ENCODE measurements at regions not wholly inside any gene's neighbourhood (a gene's known extent, or its start where the extent isn't known, plus 50 kb on each side); places are given as distances from the start of the nearest gene placed in this dataset.

- in situ Hi-C loops (cut with MboI; ENCODE audit: low pct_unique_long_range_greater_than_20kb, low sequenced_read_pairs, unreplicated experiment) = no loop called here
- no peak for DNase-seq (ENCODE audit: low spot score)
- TF ChIP-seq, protein P1, sequence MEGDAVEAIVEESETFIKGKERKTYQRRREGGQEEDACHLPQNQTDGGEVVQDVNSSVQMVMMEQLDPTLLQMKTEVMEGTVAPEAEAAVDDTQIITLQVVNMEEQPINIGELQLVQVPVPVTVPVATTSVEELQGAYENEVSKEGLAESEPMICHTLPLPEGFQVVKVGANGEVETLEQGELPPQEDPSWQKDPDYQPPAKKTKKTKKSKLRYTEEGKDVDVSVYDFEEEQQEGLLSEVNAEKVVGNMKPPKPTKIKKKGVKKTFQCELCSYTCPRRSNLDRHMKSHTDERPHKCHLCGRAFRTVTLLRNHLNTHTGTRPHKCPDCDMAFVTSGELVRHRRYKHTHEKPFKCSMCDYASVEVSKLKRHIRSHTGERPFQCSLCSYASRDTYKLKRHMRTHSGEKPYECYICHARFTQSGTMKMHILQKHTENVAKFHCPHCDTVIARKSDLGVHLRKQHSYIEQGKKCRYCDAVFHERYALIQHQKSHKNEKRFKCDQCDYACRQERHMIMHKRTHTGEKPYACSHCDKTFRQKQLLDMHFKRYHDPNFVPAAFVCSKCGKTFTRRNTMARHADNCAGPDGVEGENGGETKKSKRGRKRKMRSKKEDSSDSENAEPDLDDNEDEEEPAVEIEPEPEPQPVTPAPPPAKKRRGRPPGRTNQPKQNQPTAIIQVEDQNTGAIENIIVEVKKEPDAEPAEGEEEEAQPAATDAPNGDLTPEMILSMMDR (IDR thresholded peaks at IDR 0.05; ENCODE audit: extremely low read depth, insufficient read depth, missing control alignments) = no peak
Observed at GRCh38 chr12:60034147-60034546, 438.3 kb downstream of the SLC16A7 start.

- no peak for DNase-seq (ENCODE audit: low spot score)
- TF ChIP-seq, protein P1 (IDR thresholded peaks at IDR 0.05; ENCODE audit: extremely low read depth, insufficient read depth, missing control alignments) = no peak
- in situ Hi-C loops (cut with MboI; ENCODE audit: low pct_unique_long_range_greater_than_20kb, low sequenced_read_pairs, unreplicated experiment) = no loop called here
Observed at GRCh38 chr12:60035835-60036234, 440.0 kb downstream of the SLC16A7 start.

- in situ Hi-C loops (cut with MboI; ENCODE audit: low pct_unique_long_range_greater_than_20kb, low sequenced_read_pairs, unreplicated experiment) = no loop called here
- TF ChIP-seq, protein P1 (IDR thresholded peaks at IDR 0.05; ENCODE audit: extremely low read depth, insufficient read depth, missing control alignments) = no peak
- no peak for DNase-seq (ENCODE audit: low spot score)
Observed at GRCh38 chr12:60042835-60043234, 447.0 kb downstream of the SLC16A7 start.

- in situ Hi-C loops (cut with MboI; ENCODE audit: low pct_unique_long_range_greater_than_20kb, low sequenced_read_pairs, unreplicated experiment) = no loop called here
- no peak for DNase-seq (ENCODE audit: low spot score)
- TF ChIP-seq, protein P1 (IDR thresholded peaks at IDR 0.05; ENCODE audit: extremely low read depth, insufficient read depth, missing control alignments) = no peak
Observed at GRCh38 chr12:60043236-60043635, 447.4 kb downstream of the SLC16A7 start.

DNA sequence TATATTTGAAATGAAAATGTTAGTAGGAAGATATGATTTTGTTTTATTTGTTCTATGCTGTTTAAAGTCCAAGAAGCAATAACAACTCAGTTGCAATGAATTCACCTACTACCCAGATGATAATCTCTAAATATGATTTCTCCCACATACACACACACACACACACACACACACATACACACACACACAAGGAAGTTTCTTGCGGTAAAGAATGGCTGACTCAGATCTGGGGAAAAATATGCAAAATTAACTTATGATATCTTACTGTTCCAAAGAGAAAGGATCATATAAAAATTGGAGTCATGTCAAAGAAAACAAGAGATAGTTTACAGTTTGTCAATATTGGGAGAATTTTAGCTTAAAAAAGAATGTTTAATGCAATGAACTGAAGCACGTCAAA lies 456.7 kb downstream of the SLC16A7 start:
- DNase-seq (ENCODE audit: low spot score) = no peak
- in situ Hi-C loops (cut with MboI; ENCODE audit: low pct_unique_long_range_greater_than_20kb, low sequenced_read_pairs, unreplicated experiment) = no loop called here
- TF ChIP-seq, protein P1 (IDR thresholded peaks at IDR 0.05; ENCODE audit: extremely low read depth, insufficient read depth, missing control alignments) = no peak

DNA sequence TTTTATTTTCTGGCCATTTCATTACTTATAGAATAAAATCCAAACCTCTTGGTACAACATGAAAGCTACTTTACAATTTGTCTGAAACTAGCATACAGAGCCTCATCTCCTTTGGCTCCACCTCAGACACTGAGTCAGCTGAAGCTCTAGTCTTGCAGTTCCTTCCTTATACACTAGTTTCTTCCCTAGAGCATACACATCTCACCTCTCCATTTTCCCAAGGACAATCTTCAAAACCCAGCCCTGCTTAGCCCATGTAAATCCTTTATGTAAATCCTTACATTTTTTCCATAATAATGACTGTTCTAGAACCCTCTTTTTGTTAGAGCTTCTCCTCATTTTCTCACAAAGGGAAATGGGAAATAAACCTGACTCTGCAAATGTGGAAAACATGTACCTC lies 463.4 kb downstream of the SLC16A7 start:
- DNase-seq (ENCODE audit: low spot score) = no peak
- TF ChIP-seq, protein P1 (IDR thresholded peaks at IDR 0.05; ENCODE audit: extremely low read depth, insufficient read depth, missing control alignments) = no peak
- in situ Hi-C loops (cut with MboI; ENCODE audit: low pct_unique_long_range_greater_than_20kb, low sequenced_read_pairs, unreplicated experiment) = no loop called here

- in situ Hi-C loops (cut with MboI; ENCODE audit: low pct_unique_long_range_greater_than_20kb, low sequenced_read_pairs, unreplicated experiment) = no loop called here
- TF ChIP-seq, protein P1 (IDR thresholded peaks at IDR 0.05; ENCODE audit: extremely low read depth, insufficient read depth, missing control alignments) = no peak
- DNase-seq (ENCODE audit: low spot score) = no peak
Observed at GRCh38 chr12:60066655-60067054, 470.8 kb downstream of the SLC16A7 start.
